ENCODE measurements at regions not wholly inside any gene's neighbourhood (a gene's known extent, or its start where the extent isn't known, plus 50 kb on each side); places are given as distances from the start of the nearest gene placed in this dataset.

- ChIA-PET POLR2A (ENCODE audit: low non-redundant PET) (no interaction called here), CTCF (interaction anchor here (0.6 kb wide), 1 partner anchor 215 kb away, joined by 3 read pairs; no protein-coding TSS in a partner anchor)
- H3K27me3 ChIP-seq (replicated peaks; ENCODE audit: insufficient read depth, low read depth, low read length, poor library complexity) = no peaks in the 10 kb centered on the region
- no peak overlapping the region for H3K27ac ChIP-seq (ENCODE audit: low read depth, low read length, poor library complexity, severe bottlenecking)
- H3K4me3 ChIP-seq (ENCODE audit: low read depth, low read length, poor library complexity, severe bottlenecking) = no peak overlapping the region
- peak; percentile 68 for DNase-seq (ENCODE audit: low spot score)
- H3K4me1 ChIP-seq (ENCODE audit: insufficient read depth, low read length, poor library complexity, severe bottlenecking) = no peaks in the 10 kb centered on the region
- intact Hi-C loops (cut with micrococcal nuclease; ENCODE audit: unreplicated experiment) = loop anchor here (10.0 kb wide), 1 partner anchor 1672 kb away; no protein-coding TSS in a partner anchor
- no TSS peak for BruUV-seq (replicated peaks)
- no peak for TF ChIP-seq EZH2 (IDR thresholded peaks at IDR 0.05; ENCODE audit: borderline replicate concordance, low read depth, low read length, poor library complexity, severe bottlenecking)
- TF ChIP-seq CTCF (conservative IDR thresholded peaks at IDR 0.05; ENCODE audit: low read depth, low read length) = peak; percentile 90
- H3K9me3 ChIP-seq (ENCODE audit: low read depth, low read length, poor library complexity, severe bottlenecking) = no peaks in the 10 kb centered on the region
- no peaks in the 10 kb centered on the region for H3K36me3 ChIP-seq (ENCODE audit: insufficient read depth, low read length, poor library complexity, severe bottlenecking)
Measured at GRCh38 chr13:99442273-99442895, 58.9 kb upstream of the TM9SF2 start.

- H3K27me3 ChIP-seq (replicated peaks; ENCODE audit: insufficient read depth, low read depth, low read length, poor library complexity) = no peaks in the 10 kb centered on the region
- no peak overlapping the region for H3K4me3 ChIP-seq (ENCODE audit: low read depth, low read length, poor library complexity, severe bottlenecking)
- ChIA-PET POLR2A (ENCODE audit: low non-redundant PET) (no interaction called here), CTCF (no interaction called here)
- intact Hi-C loops (cut with micrococcal nuclease; ENCODE audit: unreplicated experiment) = loop anchor here (10.0 kb wide), 1 partner anchor 1669 kb away; no protein-coding TSS in a partner anchor
- no peaks in the 10 kb centered on the region for H3K9me3 ChIP-seq (ENCODE audit: low read depth, low read length, poor library complexity, severe bottlenecking)
- no peak for DNase-seq (ENCODE audit: low spot score)
- H3K27ac ChIP-seq (ENCODE audit: low read depth, low read length, poor library complexity, severe bottlenecking) = no peak overlapping the region
- no peak for TF ChIP-seq EZH2 (IDR thresholded peaks at IDR 0.05; ENCODE audit: borderline replicate concordance, low read depth, low read length, poor library complexity, severe bottlenecking)
- 0 out of 2 replicates have a peak, but pooled peaks have one; percentile 13 for TF ChIP-seq CTCF (conservative IDR thresholded peaks at IDR 0.05; ENCODE audit: low read depth, low read length)
- H3K36me3 ChIP-seq (ENCODE audit: insufficient read depth, low read length, poor library complexity, severe bottlenecking) = no peaks in the 10 kb centered on the region
- H3K4me1 ChIP-seq (ENCODE audit: insufficient read depth, low read length, poor library complexity, severe bottlenecking) = no peaks in the 10 kb centered on the region
- BruUV-seq (replicated peaks) = no TSS peak
Measured at GRCh38 chr13:99446242-99446641, 55.0 kb upstream of the TM9SF2 start.

- POLR2A ChIA-PET (ENCODE audit: low non-redundant PET) = no interaction called here
- Histone ChIP-seq H3K36me3 (ENCODE audit: insufficient read depth, low read length, poor library complexity, severe bottlenecking) (no peaks in the 10 kb centered on the region), H3K4me3 (ENCODE audit: low read depth, low read length, poor library complexity, severe bottlenecking) (no peak overlapping the region), H3K9me3 (ENCODE audit: low read depth, low read length, poor library complexity, severe bottlenecking) (no peaks in the 10 kb centered on the region), H3K27ac (ENCODE audit: low read depth, low read length, poor library complexity, severe bottlenecking) (no peak overlapping the region), H3K27me3 (replicated peaks; ENCODE audit: insufficient read depth, low read depth, low read length, poor library complexity) (no peaks in the 10 kb centered on the region), H3K4me1 (ENCODE audit: insufficient read depth, low read length, poor library complexity, severe bottlenecking) (no peaks in the 10 kb centered on the region)
- CTCF ChIA-PET = interaction anchor here (0.7 kb wide), 1 partner anchor 132 kb away, joined by 9 read pairs; no protein-coding TSS in a partner anchor
- TF ChIP-seq CTCF (conservative IDR thresholded peaks at IDR 0.05; ENCODE audit: low read depth, low read length) (no peak), EZH2 (IDR thresholded peaks at IDR 0.05; ENCODE audit: borderline replicate concordance, low read depth, low read length, poor library complexity, severe bottlenecking) (no peak)
- intact Hi-C loops (cut with micrococcal nuclease; ENCODE audit: unreplicated experiment) = loop anchor here (10.0 kb wide), 1 partner anchor 1666 kb away; no protein-coding TSS in a partner anchor
- no TSS peak for BruUV-seq (replicated peaks)
- DNase-seq (ENCODE audit: low spot score) = no peak
Measured at GRCh38 chr13:99448546-99448945, 52.7 kb upstream of the TM9SF2 start.

Data from A673 (cell line).